Fibroblast of lung (primary cell): ENCODE measurements at regions not wholly inside any gene's neighbourhood (a gene's known extent, or its start where the extent isn't known, plus 50 kb on each side); places are given as distances from the start of the nearest gene placed in this dataset.

Experiments
- DNase-seq, 2 donors: peaks; one replicate each; pipeline versions ENCODE4 v3.0.0 to v3.0.0-alpha.2; 2010; ENCODE audit warnings: low read depth in 2 of 2
- H2AFZ ChIP-seq: 2 replicates; pipeline ENCODE4 v1.5.1; 2012; ENCODE audit warnings: low read length, control low read depth, inconsistent platforms
- H3K27ac ChIP-seq: 2 replicates; pipeline ENCODE4 v1.5.1; 2011; ENCODE audit warnings: low read length, control low read depth; ENCODE audit not compliant: insufficient read depth
- H3K27me3 ChIP-seq: 2 replicates; pipeline ENCODE4 v1.5.1; 2011; ENCODE audit warnings: mild to moderate bottlenecking, low read length; ENCODE audit not compliant: control insufficient read depth, insufficient read depth
- H3K36me3 ChIP-seq: 2 replicates; pipeline ENCODE4 v1.5.1; 2011; ENCODE audit warnings: low read length; ENCODE audit not compliant: control insufficient read depth, insufficient read depth
- H3K4me1 ChIP-seq: 2 replicates; pipeline ENCODE4 v1.5.1; 2011; ENCODE audit warnings: low read length; ENCODE audit not compliant: control insufficient read depth, insufficient read depth; ENCODE audit errors: extremely low read depth
- H3K4me2 ChIP-seq: 2 replicates; pipeline ENCODE4 v1.5.1; 2011; ENCODE audit warnings: low read length, control low read depth; ENCODE audit not compliant: insufficient read depth; ENCODE audit errors: extremely low read depth
- H3K4me3 ChIP-seq, 4 experiments: fragments of 200-600 bp in 1 of 4; sonication (generic) in 1 of 4; replicated peaks in 1 of 4; 2 replicates each; pipeline ENCODE4 v1.5.1; 2011 to 2016; ENCODE audit warnings: low read length in 4 of 4, low read depth in 3 of 4, mild to moderate bottlenecking in 3 of 4, control low read depth in 2 of 4, inconsistent platforms in 1 of 4, mixed read lengths in 1 of 4; ENCODE audit not compliant: insufficient read depth in 1 of 4; ENCODE audit errors: control extremely low read depth in 1 of 4
- H3K79me2 ChIP-seq: 2 replicates; pipeline ENCODE4 v1.5.1; 2012; ENCODE audit warnings: mild to moderate bottlenecking, low read length, inconsistent platforms; ENCODE audit not compliant: control insufficient read depth, insufficient read depth
- H3K9ac ChIP-seq: 2 replicates; pipeline ENCODE4 v1.5.1; 2011; ENCODE audit warnings: mild to moderate bottlenecking, low read length, control low read depth; ENCODE audit not compliant: insufficient read depth
- H3K9me3 ChIP-seq: 2 replicates; pipeline ENCODE4 v1.5.1; 2012; ENCODE audit warnings: low read depth, low read length; ENCODE audit not compliant: control insufficient read depth, insufficient read depth
- H4K20me1 ChIP-seq: 2 replicates; pipeline ENCODE4 v1.5.1; 2011; ENCODE audit warnings: low read length; ENCODE audit not compliant: control insufficient read depth, insufficient read depth; ENCODE audit errors: extremely low read depth
- CTCF ChIP-seq, 2 donors: IDR thresholded peaks in 1 of 2; conservative IDR thresholded peaks in 1 of 2; 1 replicate in 1 of 2; 2 replicates in 1 of 2; pipeline ENCODE4 v1.5.1; 2011 to 2012; ENCODE audit warnings: low read length in 2 of 2, control low read depth in 1 of 2, inconsistent platforms in 1 of 2, low read depth in 1 of 2, mild to moderate bottlenecking in 1 of 2
- EZH2 ChIP-seq: IDR thresholded peaks from 2 replicates; pipeline ENCODE4 v1.5.1; 2012; ENCODE audit warnings: low read length, control low read depth, mild to moderate bottlenecking; ENCODE audit errors: missing control alignments

- Histone ChIP-seq H3K4me2 (no peak overlapping the region), H3K27ac (no peak overlapping the region), H3K36me3 (no peaks in the 10 kb centered on the region), H3K4me1 (no peaks in the 10 kb centered on the region), H3K9ac (no peak overlapping the region), H3K27me3 (no peaks in the 10 kb centered on the region), H3K9me3 (no peaks in the 10 kb centered on the region), H3K79me2 (no peaks in the 10 kb centered on the region), H2AFZ (no peak overlapping the region), H3K4me3 (no peak overlapping the region), H4K20me1 (no peaks in the 10 kb centered on the region)
- no peak for DNase-seq
- no peak for TF ChIP-seq EZH2
- TF ChIP-seq CTCF (conservative IDR thresholded peaks at IDR 0.05 in 1 of 2, IDR thresholded peaks at IDR 0.05 in 1 of 2; ENCODE audit: low read depth in 1 of 2, low read length in 2 of 2), result no peak
Measured at GRCh38 chr22:48676266-48677167, 1151.2 kb downstream of the BRD1 start.

- no peak overlapping the region for H2AFZ ChIP-seq
- DNase-seq, result no peak
- H3K4me1 ChIP-seq, result no peaks in the 10 kb centered on the region
- H3K36me3 ChIP-seq, result no peaks in the 10 kb centered on the region
- no peaks in the 10 kb centered on the region for H3K27me3 ChIP-seq
- H3K79me2 ChIP-seq, result no peaks in the 10 kb centered on the region
- no peaks in the 10 kb centered on the region for H4K20me1 ChIP-seq
- TF ChIP-seq EZH2 (no peak), CTCF (conservative IDR thresholded peaks at IDR 0.05 in 1 of 2, IDR thresholded peaks at IDR 0.05 in 1 of 2; ENCODE audit: low read depth in 1 of 2, low read length in 2 of 2) (no peak)
- no peak overlapping the region for H3K4me2 ChIP-seq
- H3K27ac ChIP-seq, result no peak overlapping the region
- H3K9ac ChIP-seq, result no peak overlapping the region
- H3K4me3 ChIP-seq, result no peak overlapping the region
- no peaks in the 10 kb centered on the region for H3K9me3 ChIP-seq
Measured at GRCh38 chr22:48675830-48676145, 1151.9 kb downstream of the BRD1 start.

DNA sequence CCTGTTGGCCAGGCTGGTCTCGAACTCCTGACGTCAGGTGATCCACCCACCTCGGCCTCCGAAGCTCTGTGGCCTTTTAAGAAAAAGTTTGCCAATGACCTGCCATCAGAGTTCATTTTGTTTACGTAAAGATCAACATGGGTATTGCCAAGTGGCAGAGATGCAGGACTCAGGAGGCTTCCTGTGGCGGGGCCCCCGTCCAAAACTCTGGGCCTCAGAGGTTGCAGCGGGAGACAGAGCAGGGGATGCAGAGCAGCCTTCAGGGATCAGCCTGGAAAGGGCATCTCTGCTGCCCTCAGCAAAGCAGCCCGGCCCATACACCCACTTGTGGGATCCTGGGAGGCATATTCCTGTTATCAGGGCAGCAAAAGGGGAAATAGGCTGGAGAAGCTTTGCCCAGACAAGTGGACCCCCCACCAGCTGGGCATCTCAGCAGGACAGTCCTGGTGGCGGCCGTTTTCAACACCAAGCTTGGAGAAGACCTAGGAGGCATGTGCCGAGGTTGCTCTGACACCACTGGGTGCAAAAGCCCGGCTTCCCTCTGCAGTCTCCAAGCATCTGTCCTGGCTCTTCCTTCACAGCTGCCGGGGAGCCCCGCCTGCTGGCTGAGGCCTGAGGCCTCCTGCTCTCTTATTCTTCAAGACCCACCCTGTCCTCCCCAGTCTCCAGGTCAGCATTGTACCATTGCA, 1152.4 kb downstream of the BRD1 start:
- Histone ChIP-seq H3K27me3 (no peaks in the 10 kb centered on the region), H3K79me2 (no peaks in the 10 kb centered on the region), H3K9me3 (no peaks in the 10 kb centered on the region), H3K9ac (no peak overlapping the region), H2AFZ (no peak overlapping the region), H3K27ac (no peak overlapping the region), H3K4me3 (no peak overlapping the region), H4K20me1 (no peaks in the 10 kb centered on the region), H3K4me2 (no peak overlapping the region), H3K4me1 (no peaks in the 10 kb centered on the region), H3K36me3 (no peaks in the 10 kb centered on the region)
- no peak for DNase-seq
- TF ChIP-seq EZH2 (no peak), CTCF (conservative IDR thresholded peaks at IDR 0.05 in 1 of 2, IDR thresholded peaks at IDR 0.05 in 1 of 2; ENCODE audit: low read depth in 1 of 2, low read length in 2 of 2) (no peak)
